Astrocyte (in vitro differentiated cells and primary cell): ENCODE measurements at regions not wholly inside any gene's neighbourhood (a gene's known extent, or its start where the extent isn't known, plus 50 kb on each side); places are given as distances from the start of the nearest gene placed in this dataset.

Experiments used
- DNase-seq: peaks from one replicate; pipeline ENCODE4 v3.0.0-alpha.2; 2010; ENCODE audit warnings: low read depth
- FAIRE-seq: peaks from 2 replicates; lab custom pipeline; 2011; peaks lifted over from hg19 to GRCh38; lab: Jason Lieb, UNC
- H2AFZ ChIP-seq: 2 replicates; pipeline ENCODE4 v1.6.0; 2012; ENCODE audit warnings: low read depth, low read length, inconsistent platforms
- H3K27ac ChIP-seq: 2 replicates; pipeline ENCODE4 v1.5.1; 2011; ENCODE audit warnings: low read depth, low read length, inconsistent platforms
- H3K27me3 ChIP-seq: 2 replicates; pipeline ENCODE4 v1.6.0; 2011; ENCODE audit warnings: low read length, inconsistent platforms; ENCODE audit not compliant: insufficient read depth
- H3K36me3 ChIP-seq: 2 replicates; pipeline ENCODE4 v1.5.1; 2011; ENCODE audit warnings: low read length, inconsistent platforms; ENCODE audit not compliant: insufficient read depth
- H3K4me1 ChIP-seq: 2 replicates; pipeline ENCODE4 v1.5.1; 2011; ENCODE audit warnings: low read length, inconsistent platforms; ENCODE audit not compliant: insufficient read depth
- H3K4me2 ChIP-seq: 2 replicates; pipeline ENCODE4 v1.6.0; 2012; ENCODE audit warnings: low read length, inconsistent platforms
- H3K4me3 ChIP-seq: 2 replicates; pipeline ENCODE4 v1.5.1; 2011; ENCODE audit warnings: low read depth, mild to moderate bottlenecking, low read length, inconsistent platforms; ENCODE audit not compliant: insufficient read depth
- H3K79me2 ChIP-seq: 2 replicates; pipeline ENCODE4 v1.6.0; 2012; ENCODE audit warnings: mild to moderate bottlenecking, low read length, inconsistent platforms; ENCODE audit not compliant: insufficient read depth
- H3K9ac ChIP-seq: 2 replicates; pipeline ENCODE4 v1.6.0; 2012; ENCODE audit warnings: mild to moderate bottlenecking, low read length, inconsistent platforms
- H3K9me3 ChIP-seq: 2 replicates; pipeline ENCODE4 v1.5.1; 2012; ENCODE audit warnings: low read depth, mild to moderate bottlenecking, low read length, inconsistent platforms; ENCODE audit not compliant: insufficient read depth
- H4K20me1 ChIP-seq: 2 replicates; pipeline ENCODE4 v1.6.0; 2012; ENCODE audit warnings: low read length, inconsistent platforms; ENCODE audit not compliant: insufficient read depth
- H3K27ac Mint-ChIP-seq: one replicate; pipeline ENCODE4 v1.8.0; 2021; ENCODE audit warnings: mild to moderate bottlenecking, mixed read lengths; ENCODE audit not compliant: unreplicated experiment
- H3K27me3 Mint-ChIP-seq: one replicate; pipeline ENCODE4 v1.8.0; 2021; ENCODE audit warnings: low read depth, mixed read lengths; ENCODE audit not compliant: unreplicated experiment
- H3K36me3 Mint-ChIP-seq: one replicate; pipeline ENCODE4 v1.8.0; 2021; ENCODE audit warnings: low read depth, mixed read lengths; ENCODE audit not compliant: unreplicated experiment
- H3K4me1 Mint-ChIP-seq: one replicate; pipeline ENCODE4 v1.8.0; 2021; ENCODE audit warnings: low read depth, mixed read lengths; ENCODE audit not compliant: unreplicated experiment
- H3K4me3 Mint-ChIP-seq: one replicate; pipeline ENCODE4 v1.8.0; 2021; ENCODE audit warnings: mild to moderate bottlenecking, moderate library complexity, mixed read lengths; ENCODE audit not compliant: unreplicated experiment
- H3K9me3 Mint-ChIP-seq: one replicate; pipeline ENCODE4 v1.8.0; 2021; ENCODE audit warnings: mild to moderate bottlenecking, mixed read lengths; ENCODE audit not compliant: unreplicated experiment
- CTCF ChIP-seq: IDR thresholded peaks from 2 replicates; pipeline ENCODE4 v1.5.1; 2011; ENCODE audit warnings: low read depth, mild to moderate bottlenecking, inconsistent platforms, low read length, moderate library complexity; ENCODE audit not compliant: insufficient read depth
- EZH2 ChIP-seq: IDR thresholded peaks from 2 replicates; pipeline ENCODE4 v1.6.1; 2012; ENCODE audit warnings: mild to moderate bottlenecking, low read length, inconsistent platforms; ENCODE audit not compliant: insufficient read depth

GRCh38 chr2:16581241-16581640 is 84.4 kb downstream of the CYRIA start:
- no peak for FAIRE-seq
- no peaks in the 10 kb centered on the region for H3K27me3 ChIP-seq

GRCh38 chr2:16578081-16578480 is 87.6 kb downstream of the CYRIA start:
- Histone ChIP-seq H3K4me2 (no peak overlapping the region), H3K4me1 (no peaks in the 10 kb centered on the region), H3K9me3 (no peaks in the 10 kb centered on the region), H3K4me3 (no peak overlapping the region), H3K27me3 (no peaks in the 10 kb centered on the region), H3K36me3 (no peaks in the 10 kb centered on the region), H3K79me2 (no peaks in the 10 kb centered on the region), H3K27ac (no peak overlapping the region), H3K9ac (no peak overlapping the region), H4K20me1 (no peaks in the 10 kb centered on the region), H2AFZ (no peak overlapping the region)
- no peaks in the 10 kb centered on the region for H3K4me1 Mint-ChIP-seq
- TF ChIP-seq CTCF (no peak), EZH2 (no peak)
- no peak for DNase-seq
- peaks cover 14% of the 10 kb centered on the region for H3K9me3 Mint-ChIP-seq
- H3K27ac Mint-ChIP-seq = no peak overlapping the region
- peaks cover 5% of the 10 kb centered on the region for H3K36me3 Mint-ChIP-seq
- no peak for FAIRE-seq
- H3K27me3 Mint-ChIP-seq = no peaks in the 10 kb centered on the region
- no peak overlapping the region for H3K4me3 Mint-ChIP-seq

More at GRCh38 chr2:16581241-16581640, 84.4 kb downstream of the CYRIA start:
- no peaks in the 10 kb centered on the region for H3K9me3 ChIP-seq
- no peaks in the 10 kb centered on the region for H3K36me3 ChIP-seq
- TF ChIP-seq CTCF (no peak), EZH2 (no peak)
- Mint-ChIP-seq H3K4me3 (no peak overlapping the region), H3K4me1 (no peaks in the 10 kb centered on the region), H3K27ac (no peak overlapping the region), H3K27me3 (no peaks in the 10 kb centered on the region), H3K36me3 (no peaks in the 10 kb centered on the region), H3K9me3 (no peaks in the 10 kb centered on the region)
- H4K20me1 ChIP-seq = no peaks in the 10 kb centered on the region
- no peak for DNase-seq
- H3K4me2 ChIP-seq = no peak overlapping the region
- H3K4me3 ChIP-seq = no peak overlapping the region
- H3K79me2 ChIP-seq = no peaks in the 10 kb centered on the region
- no peaks in the 10 kb centered on the region for H3K4me1 ChIP-seq
- no peak overlapping the region for H2AFZ ChIP-seq
- no peak overlapping the region for H3K9ac ChIP-seq
- H3K27ac ChIP-seq = no peak overlapping the region

GRCh38 chr2:16570516-16570915 is 95.1 kb downstream of the CYRIA start:
- Mint-ChIP-seq H3K36me3 (peaks cover 5% of the 10 kb centered on the region), H3K9me3 (peaks cover 11% of the 10 kb centered on the region), H3K4me1 (no peaks in the 10 kb centered on the region), H3K4me3 (no peak overlapping the region), H3K27me3 (no peaks in the 10 kb centered on the region), H3K27ac (no peak overlapping the region)
- DNase-seq (no peak), FAIRE-seq (no peak)
- H3K9ac ChIP-seq = no peak overlapping the region
- H3K9me3 ChIP-seq = no peaks in the 10 kb centered on the region
- H3K27me3 ChIP-seq = no peaks in the 10 kb centered on the region
- no peak overlapping the region for H3K4me3 ChIP-seq
- no peaks in the 10 kb centered on the region for H3K4me1 ChIP-seq
- no peaks in the 10 kb centered on the region for H3K36me3 ChIP-seq
- no peaks in the 10 kb centered on the region for H3K79me2 ChIP-seq
- no peak overlapping the region for H3K4me2 ChIP-seq
- no peaks in the 10 kb centered on the region for H4K20me1 ChIP-seq
- no peak overlapping the region for H3K27ac ChIP-seq
- H2AFZ ChIP-seq = no peak overlapping the region
- TF ChIP-seq CTCF (no peak), EZH2 (no peak)
